ENCODE measurements at regions not wholly inside any gene's neighbourhood (a gene's known extent, or its start where the extent isn't known, plus 50 kb on each side); places are given as distances from the start of the nearest gene placed in this dataset.

- Mint-ChIP-seq H3K4me1 (ENCODE audit: low read depth) (no peaks in the 10 kb centered on the region), H3K4me3 (no peak overlapping the region), H3K27me3 (ENCODE audit: low read depth) (no peaks in the 10 kb centered on the region), H3K36me3 (ENCODE audit: insufficient read depth in 2 of 2) (peaks cover 0 to 4% of the 10 kb centered on the region in 2 donors), H3K9me3 (peaks cover 2 to 5% of the 10 kb centered on the region in 2 donors), H3K27ac (no peak overlapping the region)
- ATAC-seq (replicated peaks in 1 of 2): no peak
- no peak for DNase-seq
Measured at GRCh38 chr16:6926762-6927161, 405.9 kb upstream of the RBFOX1 start.

- no peak overlapping the region for H3K4me3 Mint-ChIP-seq
- ATAC-seq (replicated peaks in 1 of 2) (no peak), DNase-seq (no peak)
- peaks cover 0 to 4% of the 10 kb centered on the region in 2 donors for H3K36me3 Mint-ChIP-seq (ENCODE audit: insufficient read depth in 2 of 2)
- no peak overlapping the region for H3K27ac Mint-ChIP-seq
- H3K4me1 Mint-ChIP-seq (ENCODE audit: low read depth): no peaks in the 10 kb centered on the region
- H3K9me3 Mint-ChIP-seq: peaks cover 2 to 5% of the 10 kb centered on the region in 2 donors
- H3K27me3 Mint-ChIP-seq (ENCODE audit: low read depth): no peaks in the 10 kb centered on the region
Measured at GRCh38 chr16:6926341-6926740, 406.3 kb upstream of the RBFOX1 start.

DNA sequence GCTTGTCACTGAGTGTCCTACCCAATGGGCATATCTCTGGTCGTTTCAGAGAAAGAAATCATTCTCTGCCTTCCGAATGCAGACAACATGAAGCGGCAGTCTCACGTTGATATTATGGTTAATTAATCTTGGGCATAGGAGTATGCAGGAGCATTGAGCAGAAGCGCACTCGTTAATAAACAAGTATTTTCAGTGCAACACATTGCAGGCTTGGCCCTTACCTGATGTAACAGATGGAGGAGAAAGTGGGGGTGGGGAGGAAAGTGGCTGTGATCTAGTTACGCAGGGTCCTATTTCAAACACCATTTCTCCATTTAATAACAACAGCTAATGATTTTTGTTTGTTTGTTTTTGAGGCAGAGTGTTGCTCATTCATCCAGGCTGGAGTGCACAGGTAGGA lies 414.0 kb upstream of the RBFOX1 start:
- Mint-ChIP-seq H3K9me3 (peaks cover 2 to 8% of the 10 kb centered on the region in 2 donors), H3K4me3 (no peak overlapping the region), H3K27me3 (ENCODE audit: low read depth) (no peaks in the 10 kb centered on the region), H3K36me3 (ENCODE audit: insufficient read depth in 2 of 2) (peaks cover 2 to 3% of the 10 kb centered on the region in 2 donors), H3K4me1 (ENCODE audit: low read depth) (no peaks in the 10 kb centered on the region), H3K27ac (no peak overlapping the region)
- ATAC-seq (replicated peaks in 1 of 2) (no peak), DNase-seq (no peak)

- Mint-ChIP-seq H3K27me3 (ENCODE audit: low read depth) (no peaks in the 10 kb centered on the region), H3K4me3 (no peak overlapping the region), H3K4me1 (ENCODE audit: low read depth) (no peaks in the 10 kb centered on the region), H3K36me3 (ENCODE audit: insufficient read depth in 2 of 2) (peaks cover 2 to 3% of the 10 kb centered on the region in 2 donors), H3K27ac (no peak overlapping the region), H3K9me3 (peaks cover 2 to 8% of the 10 kb centered on the region in 2 donors)
- DNase-seq: no peak
- ATAC-seq (replicated peaks in 1 of 2): no peak
Measured at GRCh38 chr16:6916946-6917345, 415.7 kb upstream of the RBFOX1 start.

- Mint-ChIP-seq H3K4me3 (no peak overlapping the region), H3K27ac (no peak overlapping the region), H3K9me3 (peaks cover 3 to 8% of the 10 kb centered on the region in 2 donors), H3K27me3 (ENCODE audit: low read depth) (no peaks in the 10 kb centered on the region), H3K36me3 (ENCODE audit: insufficient read depth in 2 of 2) (peaks cover 2 to 3% of the 10 kb centered on the region in 2 donors), H3K4me1 (ENCODE audit: low read depth) (no peaks in the 10 kb centered on the region)
- no peak for ATAC-seq (replicated peaks in 1 of 2)
- no peak for DNase-seq
Measured at GRCh38 chr16:6913566-6913965, 419.1 kb upstream of the RBFOX1 start.

DNA sequence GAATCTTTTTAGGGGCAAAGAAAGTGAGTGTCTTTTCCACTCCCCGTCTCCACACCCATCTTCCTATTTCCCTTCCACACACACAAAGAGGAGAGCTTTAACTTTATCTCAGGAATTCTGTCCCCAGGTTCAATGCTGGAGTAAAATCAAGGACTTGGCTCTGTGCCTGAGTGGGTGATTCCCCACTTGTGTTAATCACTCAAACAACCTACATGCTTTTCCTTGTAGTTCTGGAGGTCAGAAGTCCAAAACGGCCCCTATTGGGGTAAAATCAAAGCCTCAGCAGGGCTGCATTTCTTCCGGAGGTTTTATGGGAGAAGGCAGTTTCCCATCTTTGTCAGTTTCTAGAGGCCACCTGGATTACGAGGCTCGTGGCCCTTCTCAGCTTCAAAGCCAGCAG lies 422.3 kb upstream of the RBFOX1 start:
- DNase-seq (no peak), ATAC-seq (replicated peaks in 1 of 2) (no peak)
- Mint-ChIP-seq H3K27me3 (ENCODE audit: low read depth) (no peaks in the 10 kb centered on the region), H3K4me1 (ENCODE audit: low read depth) (no peaks in the 10 kb centered on the region), H3K36me3 (ENCODE audit: insufficient read depth in 2 of 2) (no peaks in the 10 kb centered on the region), H3K4me3 (no peak overlapping the region), H3K27ac (no peak overlapping the region), H3K9me3 (peaks cover 8 to 14% of the 10 kb centered on the region in 2 donors)

DNA sequence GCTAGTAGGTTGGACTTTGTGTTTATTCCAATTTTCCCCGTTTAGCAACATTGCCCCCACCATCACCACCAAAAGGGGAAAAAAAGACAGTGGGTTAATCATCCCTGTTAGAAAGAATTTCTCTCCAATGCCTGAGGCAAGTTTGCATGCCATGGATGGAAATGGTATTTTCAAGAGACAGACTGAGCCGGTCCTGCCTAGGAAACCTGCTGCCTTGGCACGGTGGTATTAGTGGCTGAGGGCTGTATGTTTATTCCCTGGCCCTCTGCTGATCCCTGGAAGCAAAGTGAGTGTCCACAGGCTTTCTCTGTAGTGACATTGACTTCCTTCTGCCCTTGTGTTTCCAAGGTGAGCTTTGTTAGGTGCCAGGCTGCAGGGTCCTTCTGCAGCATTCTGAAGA lies 427.0 kb upstream of the RBFOX1 start:
- Mint-ChIP-seq H3K27ac (no peak overlapping the region), H3K4me3 (no peak overlapping the region), H3K4me1 (ENCODE audit: low read depth) (no peaks in the 10 kb centered on the region), H3K27me3 (ENCODE audit: low read depth) (no peaks in the 10 kb centered on the region), H3K9me3 (peaks cover 8 to 10% of the 10 kb centered on the region in 2 donors), H3K36me3 (ENCODE audit: insufficient read depth in 2 of 2) (peaks cover 0 to under 1% of the 10 kb centered on the region in 2 donors)
- ATAC-seq (replicated peaks in 1 of 2) (no peak), DNase-seq (no peak)

DNA sequence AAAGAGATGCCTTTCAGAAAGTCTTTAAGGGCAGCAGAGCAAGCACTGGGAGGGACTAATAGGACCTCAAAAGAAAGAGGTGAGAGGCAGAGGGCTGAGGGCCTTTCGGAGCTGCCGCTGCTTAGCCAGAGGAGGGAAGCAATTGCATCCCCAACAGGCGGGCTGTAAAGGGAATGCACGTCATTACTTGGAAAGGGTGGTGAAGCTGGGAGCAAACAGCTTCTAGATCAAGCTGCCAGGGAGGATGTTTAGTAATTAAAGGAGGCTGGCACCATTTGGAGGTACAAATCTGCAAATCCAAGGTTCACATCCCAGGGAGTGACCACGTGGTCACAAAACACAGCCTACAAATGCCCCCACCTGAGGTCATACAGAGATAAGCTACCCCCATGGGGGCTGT lies 429.0 kb upstream of the RBFOX1 start:
- no peak for ATAC-seq (replicated peaks in 1 of 2)
- H3K27ac Mint-ChIP-seq: no peak overlapping the region
- H3K9me3 Mint-ChIP-seq: peaks cover 14 to 18% of the 10 kb centered on the region in 2 donors
- no peaks in the 10 kb centered on the region for H3K27me3 Mint-ChIP-seq (ENCODE audit: low read depth)
- no peak for DNase-seq
- H3K36me3 Mint-ChIP-seq (ENCODE audit: insufficient read depth in 2 of 2): peaks cover 1 to 3% of the 10 kb centered on the region in 2 donors
- no peaks in the 10 kb centered on the region for H3K4me1 Mint-ChIP-seq (ENCODE audit: low read depth)
- no peak overlapping the region for H3K4me3 Mint-ChIP-seq

DNA sequence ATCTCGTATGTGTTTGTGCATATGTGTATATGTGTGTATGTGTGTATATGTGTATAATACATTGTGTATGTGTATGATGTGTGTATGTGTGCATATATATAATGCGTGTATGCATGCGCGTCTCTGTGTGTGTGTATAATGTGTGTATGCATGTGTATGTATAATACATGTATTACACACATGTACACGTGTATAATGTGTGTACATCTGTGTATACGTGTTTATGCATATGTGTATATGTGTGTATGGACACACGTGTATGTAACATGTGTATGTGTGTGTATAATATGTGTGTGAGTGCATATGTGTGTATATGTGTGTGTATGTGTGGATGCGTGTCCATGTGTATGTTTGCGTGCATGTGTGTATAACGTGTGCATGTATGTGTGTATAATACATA lies 433.7 kb upstream of the RBFOX1 start:
- H3K4me1 Mint-ChIP-seq (ENCODE audit: low read depth): no peaks in the 10 kb centered on the region
- H3K9me3 Mint-ChIP-seq: peaks cover 14 to 16% of the 10 kb centered on the region in 2 donors
- H3K36me3 Mint-ChIP-seq (ENCODE audit: insufficient read depth in 2 of 2): peaks cover 1 to 3% of the 10 kb centered on the region in 2 donors
- ATAC-seq (replicated peaks in 1 of 2) (no peak), DNase-seq (no peak)
- H3K27me3 Mint-ChIP-seq (ENCODE audit: low read depth): no peaks in the 10 kb centered on the region
- H3K4me3 Mint-ChIP-seq: no peak overlapping the region
- H3K27ac Mint-ChIP-seq: no peak overlapping the region

GRCh38 chr16:6897876-6898485 lies 434.7 kb upstream of the RBFOX1 start:
- Mint-ChIP-seq H3K36me3 (ENCODE audit: insufficient read depth in 2 of 2) (peaks cover 1 to 3% of the 10 kb centered on the region in 2 donors), H3K4me1 (ENCODE audit: low read depth) (no peaks in the 10 kb centered on the region), H3K4me3 (no peak overlapping the region), H3K27ac (no peak overlapping the region), H3K9me3 (peaks cover 14 to 16% of the 10 kb centered on the region in 2 donors), H3K27me3 (ENCODE audit: low read depth) (no peaks in the 10 kb centered on the region)
- no peak for ATAC-seq (replicated peaks in 1 of 2)
- DNase-seq: no peak

GRCh38 chr16:6892966-6893365 lies 439.7 kb upstream of the RBFOX1 start:
- DNase-seq (no peak), ATAC-seq (replicated peaks in 1 of 2) (no peak)
- Mint-ChIP-seq H3K27me3 (ENCODE audit: low read depth) (no peaks in the 10 kb centered on the region), H3K27ac (no peak overlapping the region), H3K9me3 (peaks cover 9 to 11% of the 10 kb centered on the region in 2 donors), H3K36me3 (ENCODE audit: insufficient read depth in 2 of 2) (no peaks in the 10 kb centered on the region), H3K4me3 (no peak overlapping the region), H3K4me1 (ENCODE audit: low read depth) (no peaks in the 10 kb centered on the region)

DNA sequence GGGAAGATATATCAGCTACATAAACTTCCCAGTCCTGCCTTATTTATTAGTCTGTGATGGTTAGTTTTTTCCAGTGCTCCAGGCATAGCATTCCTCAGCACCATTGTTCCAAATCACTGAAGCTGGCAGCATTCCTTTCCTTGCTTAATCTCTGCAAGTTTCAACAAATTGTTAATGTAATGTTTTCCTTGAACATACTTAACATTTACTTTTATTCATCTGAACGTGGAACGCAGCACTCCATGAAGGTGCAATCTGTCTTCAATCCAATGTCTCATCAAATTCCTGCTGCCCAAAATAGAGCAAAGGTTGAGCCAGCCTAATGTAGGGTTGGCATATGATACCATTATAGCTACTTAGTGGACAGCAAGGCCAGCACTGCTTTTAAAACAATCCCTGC lies 441.1 kb upstream of the RBFOX1 start:
- H3K27ac Mint-ChIP-seq: no peak overlapping the region
- DNase-seq (no peak), ATAC-seq (replicated peaks in 1 of 2) (no peak)
- H3K4me1 Mint-ChIP-seq (ENCODE audit: low read depth): no peaks in the 10 kb centered on the region
- H3K9me3 Mint-ChIP-seq: peaks cover 10 to 11% of the 10 kb centered on the region in 2 donors
- peaks cover 0 to 1% of the 10 kb centered on the region in 2 donors for H3K36me3 Mint-ChIP-seq (ENCODE audit: insufficient read depth in 2 of 2)
- H3K27me3 Mint-ChIP-seq (ENCODE audit: low read depth): no peaks in the 10 kb centered on the region
- no peak overlapping the region for H3K4me3 Mint-ChIP-seq

DNA sequence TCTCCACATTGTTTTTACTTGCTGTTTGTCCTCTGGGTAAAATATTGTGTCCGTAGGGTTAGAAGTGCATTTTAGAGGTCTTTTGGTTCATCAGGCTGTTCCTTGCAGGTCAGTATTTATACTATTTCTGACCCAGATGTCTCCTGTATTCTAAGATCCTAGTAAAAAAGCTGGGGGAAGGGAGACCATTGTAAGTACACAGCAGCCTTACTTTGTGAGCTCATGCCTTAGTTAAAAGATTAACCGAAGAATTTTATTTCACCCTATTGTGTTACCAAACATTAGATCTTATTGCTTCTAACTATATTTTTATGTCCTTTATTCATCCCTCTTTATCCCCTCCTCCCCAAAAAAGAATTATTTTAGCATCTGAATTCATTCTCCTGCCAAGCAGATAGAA lies 444.1 kb upstream of the RBFOX1 start:
- ATAC-seq (replicated peaks in 1 of 2) (no peak), DNase-seq (no peak)
- Mint-ChIP-seq H3K9me3 (peaks cover 7 to 8% of the 10 kb centered on the region in 2 donors), H3K27ac (no peak overlapping the region), H3K27me3 (ENCODE audit: low read depth) (no peaks in the 10 kb centered on the region), H3K4me3 (no peak overlapping the region), H3K4me1 (ENCODE audit: low read depth) (no peaks in the 10 kb centered on the region), H3K36me3 (ENCODE audit: insufficient read depth in 2 of 2) (peaks cover 0 to 1% of the 10 kb centered on the region in 2 donors)

- DNase-seq (no peak), ATAC-seq (replicated peaks in 1 of 2) (no peak)
- Mint-ChIP-seq H3K4me3 (no peak overlapping the region), H3K27ac (no peak overlapping the region), H3K27me3 (ENCODE audit: low read depth) (no peaks in the 10 kb centered on the region), H3K4me1 (ENCODE audit: low read depth) (no peaks in the 10 kb centered on the region), H3K9me3 (peaks cover 3 to 4% of the 10 kb centered on the region in 2 donors), H3K36me3 (ENCODE audit: insufficient read depth in 2 of 2) (peaks cover 0 to 1% of the 10 kb centered on the region in 2 donors)
Measured at GRCh38 chr16:6884002-6884401, 448.6 kb upstream of the RBFOX1 start.
